ENCODE measurements at regions not wholly inside any gene's neighbourhood (a gene's known extent, or its start where the extent isn't known, plus 50 kb on each side); places are given as distances from the start of the nearest gene placed in this dataset.

DNA sequence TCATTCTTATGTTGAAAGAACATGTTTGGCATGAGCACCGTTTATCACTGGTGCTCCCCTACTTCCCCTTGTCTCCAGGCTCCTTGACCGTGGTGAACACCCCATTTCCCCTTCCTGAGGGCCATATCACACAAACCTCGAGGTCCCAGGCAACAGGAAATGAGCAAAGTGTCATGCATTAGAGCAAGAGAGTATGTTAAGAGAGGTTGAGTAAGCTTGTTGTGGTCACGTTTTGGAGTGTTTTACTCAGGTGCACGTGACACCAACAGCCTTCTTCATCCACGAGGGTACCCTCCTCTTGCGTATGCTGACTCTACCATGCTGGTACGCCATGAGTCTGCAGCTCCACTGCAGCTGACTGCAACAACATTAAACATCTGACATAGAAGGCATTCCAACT is 482.2 kb upstream of the NBEA start:
- no peak for DNase-seq (ENCODE audit: low read depth)

DNA sequence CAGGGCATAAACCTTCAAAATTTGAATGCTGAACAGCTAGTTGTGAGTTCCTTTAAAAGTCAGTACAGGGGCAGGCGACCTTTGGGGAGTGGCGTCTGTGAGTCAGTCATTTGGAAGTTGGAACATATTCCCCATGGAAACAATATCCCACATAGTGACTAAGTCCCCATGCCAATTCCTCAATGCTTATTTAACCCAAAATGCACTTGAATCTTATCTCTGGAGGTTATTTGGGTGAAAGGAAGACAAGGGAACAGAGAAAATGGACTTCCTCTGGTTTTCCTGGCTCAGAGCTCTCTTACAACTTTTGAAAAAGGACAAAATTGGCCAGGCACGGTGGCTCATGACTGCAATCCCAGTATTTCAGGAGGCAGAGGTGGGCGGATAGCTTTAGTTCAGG is 479.2 kb upstream of the NBEA start:
- DNase-seq (ENCODE audit: low read depth), result peak; percentile 2
- no peak overlapping the region for H3K4me3 ChIP-seq (ENCODE audit: low read depth, low read length)

More for the DNA sequence above, 482.2 kb upstream of the NBEA start:
- no peak overlapping the region for H3K4me3 ChIP-seq (ENCODE audit: low read depth, low read length)

DNA sequence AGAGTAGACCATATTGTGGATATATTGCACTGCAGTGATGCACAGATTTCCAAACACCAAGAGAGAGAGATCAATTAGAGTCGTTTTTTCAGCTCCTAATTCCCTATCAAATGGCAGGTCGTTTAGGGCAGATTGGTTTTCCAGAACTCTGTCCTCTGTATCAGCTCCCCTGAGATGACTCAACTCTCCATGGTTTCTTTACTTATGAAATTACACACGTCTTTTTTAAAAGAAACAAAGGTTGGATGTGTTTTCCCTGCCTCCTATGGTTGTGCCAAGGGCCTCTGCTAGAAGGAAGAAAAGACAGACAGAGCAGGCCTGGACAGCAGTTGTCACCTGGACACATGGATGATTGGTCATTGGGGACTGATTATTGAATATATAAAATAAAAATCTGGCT is 478.1 kb upstream of the NBEA start:
- no peak for DNase-seq (ENCODE audit: low read depth)

DNA sequence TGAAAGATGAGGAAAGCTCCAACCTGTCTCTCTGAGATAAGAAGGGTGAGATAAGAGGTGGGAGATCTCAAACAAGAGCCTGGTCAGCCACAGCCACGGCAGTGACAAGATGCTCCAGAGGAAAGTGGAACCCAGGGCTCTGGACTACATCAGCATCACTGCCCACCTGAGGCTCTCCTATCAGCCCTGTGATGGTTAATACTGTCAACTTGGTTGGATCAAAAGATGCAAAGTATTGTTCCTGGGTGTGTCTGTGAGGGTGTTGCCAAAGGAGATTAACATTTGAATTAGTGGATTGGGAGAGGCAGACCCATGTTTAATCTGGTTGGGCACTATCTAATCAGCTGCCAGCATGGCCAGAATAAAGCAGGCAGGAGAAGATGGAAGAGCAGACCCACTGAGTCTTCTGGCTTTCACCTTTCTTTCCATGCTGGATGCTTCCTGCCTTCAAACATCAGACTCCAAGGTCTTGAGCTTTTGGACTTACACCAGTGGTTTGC is 476.6 kb upstream of the NBEA start:
- DNase-seq (ENCODE audit: low read depth), result no peak
- H3K4me3 ChIP-seq (ENCODE audit: low read depth, low read length), result no peak overlapping the region

More for the DNA sequence above, 478.1 kb upstream of the NBEA start:
- no peak overlapping the region for H3K4me3 ChIP-seq (ENCODE audit: low read depth, low read length)

DNA sequence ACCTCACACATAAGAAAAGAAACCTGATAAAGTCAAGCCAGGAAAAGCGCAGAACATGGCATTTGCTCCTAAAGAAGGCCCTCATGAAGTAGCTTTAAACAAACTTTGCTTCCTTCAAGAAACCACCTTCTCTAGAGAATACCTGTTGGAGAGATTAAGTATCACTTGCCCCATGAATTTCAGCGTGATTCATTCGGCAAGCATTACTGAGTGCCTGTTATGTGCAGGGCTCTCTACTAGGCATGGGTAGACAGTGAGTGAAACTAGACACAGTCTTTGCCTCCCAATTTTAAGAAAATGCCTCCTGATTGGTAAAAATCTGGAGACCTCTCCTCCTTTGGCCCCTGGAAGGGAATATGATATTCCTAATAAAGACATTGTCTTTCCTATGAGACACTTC is 475.8 kb upstream of the NBEA start:
- no peak for DNase-seq (ENCODE audit: low read depth)
- no peak overlapping the region for H3K4me3 ChIP-seq (ENCODE audit: low read depth, low read length)

DNA sequence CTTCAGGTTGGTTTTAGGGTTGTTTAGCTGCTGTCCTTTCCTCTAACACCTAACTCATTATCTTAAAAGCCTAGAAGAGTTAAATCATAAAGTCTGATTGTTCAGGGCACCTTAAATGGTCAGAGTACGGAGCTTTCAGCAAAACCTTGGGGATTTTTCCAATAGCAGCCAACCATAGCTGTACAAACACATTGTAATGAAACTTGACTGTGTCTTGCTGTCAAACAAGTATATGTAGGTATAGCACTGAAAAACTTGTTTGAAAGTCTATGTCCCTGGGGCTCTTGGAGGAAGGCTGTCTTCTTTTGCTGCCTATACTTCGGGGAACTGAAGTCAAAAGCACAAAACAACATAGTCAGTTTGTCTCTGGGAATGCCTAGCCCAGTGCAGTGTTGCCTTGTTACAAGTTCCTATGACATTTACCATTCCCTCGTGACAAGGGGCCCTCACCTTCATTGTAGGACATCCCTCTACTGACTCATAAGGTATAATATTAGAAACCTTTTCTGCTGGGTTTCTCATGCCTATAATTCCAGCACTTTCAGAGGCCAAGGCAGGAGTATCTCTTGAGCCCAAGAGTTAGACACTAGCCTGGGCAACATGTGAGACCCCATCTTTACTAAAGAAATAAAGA is 474.5 kb upstream of the NBEA start:
- no peak overlapping the region for H3K4me3 ChIP-seq (ENCODE audit: low read depth, low read length)
- no peak for DNase-seq (ENCODE audit: low read depth)

DNA sequence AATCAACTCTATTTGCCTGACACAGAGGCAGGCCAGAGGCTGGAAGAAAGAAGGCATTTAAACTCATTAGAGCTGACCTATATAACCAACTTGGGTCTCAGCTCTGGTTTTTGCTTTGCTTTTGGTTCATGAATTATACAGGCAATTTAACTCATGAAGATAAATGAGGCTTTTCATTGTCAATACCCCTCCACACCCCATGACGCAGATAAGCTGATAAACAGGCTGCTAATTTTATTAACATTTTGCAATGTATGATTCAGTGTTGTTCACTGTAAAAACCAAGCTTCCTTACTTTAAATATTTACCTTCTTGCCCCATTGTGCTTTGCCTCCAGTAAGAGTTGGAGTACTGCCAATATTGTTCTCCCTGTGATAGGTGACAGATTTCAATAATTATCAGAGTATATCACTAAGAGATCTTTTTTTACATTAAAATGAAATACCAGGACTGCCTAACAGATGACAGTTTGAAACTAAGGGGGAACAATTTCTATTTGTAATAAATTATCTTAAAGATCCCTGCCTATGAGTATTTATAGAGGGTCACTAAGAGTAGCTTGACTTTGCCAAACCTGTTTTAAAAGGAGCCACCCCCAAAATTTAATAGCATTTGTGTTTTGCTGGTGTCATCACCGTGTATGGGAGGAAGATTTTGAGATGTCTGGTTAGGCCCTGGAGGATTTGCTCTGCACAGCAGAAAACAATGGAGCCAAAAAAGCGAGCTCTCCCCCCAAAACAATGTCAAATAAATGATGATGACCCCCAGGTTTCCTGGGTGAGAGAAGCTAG is 472.7 kb upstream of the NBEA start:
- DNase-seq (ENCODE audit: low read depth), result no peak
- no peak overlapping the region for H3K4me3 ChIP-seq (ENCODE audit: low read depth, low read length)

DNA sequence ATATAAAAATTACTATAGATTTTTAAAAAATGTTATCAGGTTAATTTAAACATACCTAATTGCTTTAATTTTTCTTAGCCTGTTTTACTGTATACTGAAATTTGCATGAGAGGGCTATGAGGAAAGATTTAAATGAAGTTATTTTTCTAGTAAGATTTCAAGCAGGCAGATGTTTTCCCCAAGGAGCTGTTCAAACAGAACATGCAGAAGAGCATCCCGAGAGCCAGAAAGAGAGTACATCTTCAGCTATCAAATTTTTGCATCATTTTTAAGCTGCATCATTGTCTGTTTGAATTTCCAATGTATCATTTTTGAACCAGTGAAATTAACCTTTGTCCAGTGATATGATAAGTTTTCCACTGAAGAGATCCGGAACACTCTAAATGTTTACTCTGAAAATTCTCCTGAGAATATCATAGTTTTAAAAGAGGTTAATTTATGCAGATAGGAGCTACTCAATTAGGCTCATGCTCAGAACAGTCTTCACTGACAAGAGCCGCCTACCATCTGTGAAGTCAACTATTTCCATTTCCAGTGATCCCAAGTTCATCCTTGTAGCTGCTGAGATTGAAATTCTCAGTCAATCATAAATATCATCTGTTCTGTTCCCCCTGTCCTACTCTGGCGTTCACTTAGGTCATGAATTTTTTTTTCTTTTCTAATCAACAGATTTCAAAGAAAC is 467.7 kb upstream of the NBEA start:
- no peak for DNase-seq (ENCODE audit: low read depth)
- no peak overlapping the region for H3K4me3 ChIP-seq (ENCODE audit: low read depth, low read length)

DNA sequence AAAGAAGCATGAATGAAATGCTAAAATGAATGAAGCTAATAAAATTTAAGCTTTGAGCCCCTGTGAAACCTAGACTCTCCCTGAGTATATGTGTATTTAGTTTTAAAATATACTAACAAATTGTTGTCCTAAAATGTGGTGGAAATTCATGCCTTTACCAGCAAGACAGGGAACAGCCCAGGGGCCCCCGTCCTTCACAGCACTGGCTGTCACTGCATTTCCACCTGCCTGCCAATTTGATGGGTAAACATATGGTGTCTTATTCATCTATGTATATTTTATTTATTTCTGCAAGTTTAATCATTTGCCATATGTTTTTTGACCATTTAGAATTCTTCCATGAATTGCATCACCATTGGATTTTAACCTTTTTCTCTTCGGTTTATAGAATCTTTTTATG is 463.7 kb upstream of the NBEA start:
- no peak overlapping the region for H3K4me3 ChIP-seq (ENCODE audit: low read depth, low read length)
- no peak for DNase-seq (ENCODE audit: low read depth)

DNA sequence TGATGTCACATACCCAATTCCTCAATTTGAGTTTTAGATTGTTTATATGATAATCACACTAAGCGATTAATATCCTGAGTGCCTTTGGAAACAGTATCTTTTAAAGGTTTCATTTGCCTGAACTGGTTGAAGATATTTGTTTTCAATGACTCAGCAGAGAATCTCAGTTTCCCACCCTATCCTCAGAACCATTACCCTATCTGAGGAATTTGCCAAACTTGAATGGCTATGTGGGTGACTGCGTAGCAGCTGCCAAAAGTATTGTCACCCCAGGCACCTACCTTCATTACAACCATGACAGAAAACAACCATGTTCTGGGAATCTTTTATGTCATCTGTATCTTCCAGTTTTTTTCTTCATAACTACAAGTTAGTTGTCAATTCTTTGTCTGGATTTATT is 440.1 kb upstream of the NBEA start:
- DNase-seq (ENCODE audit: low read depth), result no peak

DNA sequence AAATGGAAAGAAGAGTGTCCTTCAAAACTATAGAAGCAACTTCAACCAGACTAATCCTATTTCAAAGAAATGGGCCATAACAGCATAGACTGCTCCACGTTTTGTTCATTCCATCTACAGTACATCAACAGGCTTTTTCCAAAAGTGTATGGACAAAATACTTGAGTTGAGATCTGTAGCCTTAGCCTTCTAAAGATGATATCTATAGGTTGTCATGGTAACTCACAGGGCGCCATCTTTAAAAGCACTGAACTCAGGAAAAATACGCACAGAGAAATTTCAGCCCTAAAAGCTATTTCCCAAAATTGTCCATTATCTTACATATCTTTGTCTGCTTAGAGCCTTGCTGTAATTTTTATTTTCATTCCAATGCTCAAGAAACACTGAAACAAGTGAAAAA is 439.4 kb upstream of the NBEA start:
- DNase-seq (ENCODE audit: low read depth), result no peak
- no peak overlapping the region for H3K4me3 ChIP-seq (ENCODE audit: low read depth, low read length)

More for the DNA sequence above, 440.1 kb upstream of the NBEA start:
- H3K4me3 ChIP-seq (ENCODE audit: low read depth, low read length), result no peak overlapping the region

DNA sequence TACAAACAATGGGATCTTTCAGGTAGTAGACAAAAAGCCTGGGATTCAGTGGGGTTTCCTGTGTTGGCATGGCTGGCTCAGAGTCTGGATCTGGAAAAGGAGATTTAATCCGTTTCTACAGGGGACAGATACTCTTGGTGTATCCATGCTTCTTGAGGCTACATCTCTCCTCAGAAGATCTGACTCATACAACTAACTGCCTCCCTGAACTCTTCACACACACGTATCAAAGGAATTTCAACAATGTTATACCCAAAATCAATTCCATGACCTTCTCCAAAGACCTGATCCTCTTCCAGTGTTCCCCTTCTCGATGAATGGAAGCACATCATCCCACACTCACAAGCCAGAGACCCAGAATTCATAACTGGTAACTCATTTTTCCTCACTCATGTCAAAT is 435.3 kb upstream of the NBEA start:
- DNase-seq (ENCODE audit: low read depth), result no peak
- H3K4me3 ChIP-seq (ENCODE audit: low read depth, low read length), result no peak overlapping the region

DNA sequence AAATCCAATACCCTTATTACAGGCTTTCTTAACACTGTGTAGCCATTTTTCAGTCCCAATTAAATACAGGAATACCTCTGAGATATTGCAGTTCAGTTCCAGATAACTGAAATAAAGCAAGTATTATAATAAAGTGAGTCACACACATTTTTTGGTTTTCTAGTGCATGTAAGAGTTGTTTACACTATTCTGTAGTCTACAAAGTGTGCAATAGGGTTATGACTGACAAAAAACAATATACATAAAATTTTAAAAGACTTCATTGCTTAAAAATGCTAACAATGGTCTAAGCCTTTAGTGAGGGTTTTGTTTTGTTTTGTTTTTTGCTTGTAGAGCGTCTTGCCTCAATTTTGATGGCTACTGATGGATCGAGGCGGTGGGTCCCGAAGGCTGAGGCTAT is 434.4 kb upstream of the NBEA start:
- no peak overlapping the region for H3K4me3 ChIP-seq (ENCODE audit: low read depth, low read length)
- no peak for DNase-seq (ENCODE audit: low read depth)

DNA sequence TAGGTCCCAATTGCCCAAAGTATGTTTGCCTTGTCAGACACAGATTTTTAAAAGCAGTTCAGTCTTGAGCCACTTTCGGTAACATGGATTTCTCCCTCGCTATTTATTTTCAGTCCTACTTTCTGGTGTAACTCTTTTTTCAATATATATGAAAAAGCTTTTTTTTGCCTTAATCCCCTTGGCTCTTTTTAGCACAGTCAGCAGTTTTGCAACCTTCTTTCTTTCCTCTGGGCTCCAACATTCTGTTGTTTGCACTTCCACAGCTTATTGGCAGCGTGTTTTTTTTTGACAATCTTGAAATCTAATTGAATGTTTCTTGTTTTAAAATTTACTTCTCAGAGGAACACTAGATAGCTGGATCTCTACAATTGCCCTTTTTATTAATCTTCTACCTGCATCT is 429.3 kb upstream of the NBEA start:
- H3K4me3 ChIP-seq (ENCODE audit: low read depth, low read length), result no peak overlapping the region
- DNase-seq (ENCODE audit: low read depth), result no peak

DNA sequence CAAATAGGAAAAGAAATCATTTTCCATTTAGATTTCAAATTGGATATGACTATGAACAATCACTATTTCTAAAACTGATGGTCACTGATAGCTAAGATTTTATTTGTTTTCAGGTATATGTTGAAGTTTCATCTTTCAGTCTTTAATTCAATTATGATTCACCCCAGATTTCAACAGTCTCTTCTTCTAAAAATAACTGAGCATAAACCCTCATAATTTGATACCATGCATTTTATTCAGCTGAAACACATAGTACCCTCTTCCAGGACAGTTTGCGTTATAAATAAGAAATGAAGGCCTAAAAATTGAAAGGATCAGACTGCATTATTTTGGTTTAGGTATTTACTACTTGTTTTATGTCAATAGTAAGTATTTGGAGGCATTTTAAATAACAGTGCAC is 428.5 kb upstream of the NBEA start:
- DNase-seq (ENCODE audit: low read depth), result no peak
- no peak overlapping the region for H3K4me3 ChIP-seq (ENCODE audit: low read depth, low read length)

DNA sequence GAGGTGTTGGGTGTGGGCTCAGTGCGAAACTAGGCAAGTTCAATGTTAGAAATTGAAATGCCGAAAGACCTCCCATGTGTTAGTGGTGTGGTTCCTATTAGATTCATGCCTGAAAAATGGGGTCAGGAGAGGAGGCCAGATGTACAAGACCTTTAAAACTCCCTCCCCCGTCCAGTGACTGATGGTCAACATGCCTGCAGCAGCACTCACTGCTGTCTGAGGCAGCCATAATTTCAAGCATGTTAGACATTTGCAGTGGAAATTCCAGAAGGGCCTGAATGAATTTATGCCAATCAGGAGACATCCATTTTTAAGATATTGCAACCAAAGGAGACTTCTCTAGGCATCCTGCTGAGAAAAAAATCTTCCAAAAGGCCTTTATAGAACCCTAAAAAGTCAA is 426.9 kb upstream of the NBEA start:
- DNase-seq (ENCODE audit: low read depth), result no peak
- H3K4me3 ChIP-seq (ENCODE audit: low read depth, low read length), result no peak overlapping the region

DNA sequence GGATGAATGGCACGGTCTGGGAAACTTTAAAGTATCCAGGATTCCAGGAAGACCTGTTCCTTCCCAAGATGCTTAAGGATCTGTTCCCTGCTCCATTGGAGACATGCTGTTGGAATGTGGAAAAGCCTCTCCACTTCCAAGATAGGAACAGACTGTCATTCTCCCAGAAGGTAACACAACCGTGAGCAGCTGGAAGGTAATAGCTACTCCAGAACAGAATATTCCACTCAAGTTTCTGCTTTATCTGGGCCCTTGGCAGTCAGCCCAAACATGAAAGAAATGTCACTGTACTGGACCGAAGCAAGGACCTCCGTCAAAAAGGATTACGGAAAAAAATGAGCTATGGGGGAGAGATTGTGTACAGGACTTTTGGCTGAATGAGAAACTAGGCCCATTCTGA is 420.9 kb upstream of the NBEA start:
- no peak for DNase-seq (ENCODE audit: low read depth)
- no peak overlapping the region for H3K4me3 ChIP-seq (ENCODE audit: low read depth, low read length)

DNA sequence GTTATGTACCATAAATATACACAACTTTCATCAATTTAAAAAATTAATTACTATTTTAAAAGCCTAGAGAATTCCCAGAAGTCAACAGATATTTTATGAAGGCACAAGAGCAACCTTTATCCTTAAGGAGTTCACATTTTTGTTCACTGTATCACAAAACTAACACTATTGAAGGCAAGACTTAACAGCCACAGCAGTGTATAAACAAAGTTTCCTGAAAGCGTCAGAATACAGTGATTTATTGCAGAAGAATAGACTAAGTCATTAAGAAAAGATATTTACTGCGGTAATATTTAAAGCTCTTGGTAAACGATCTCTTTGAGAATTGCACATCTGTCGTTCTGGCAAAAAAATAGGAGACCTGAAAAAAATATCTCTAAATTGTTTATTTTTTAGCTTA is 419.3 kb upstream of the NBEA start:
- no peak overlapping the region for H3K4me3 ChIP-seq (ENCODE audit: low read depth, low read length)
- DNase-seq (ENCODE audit: low read depth), result no peak

DNA sequence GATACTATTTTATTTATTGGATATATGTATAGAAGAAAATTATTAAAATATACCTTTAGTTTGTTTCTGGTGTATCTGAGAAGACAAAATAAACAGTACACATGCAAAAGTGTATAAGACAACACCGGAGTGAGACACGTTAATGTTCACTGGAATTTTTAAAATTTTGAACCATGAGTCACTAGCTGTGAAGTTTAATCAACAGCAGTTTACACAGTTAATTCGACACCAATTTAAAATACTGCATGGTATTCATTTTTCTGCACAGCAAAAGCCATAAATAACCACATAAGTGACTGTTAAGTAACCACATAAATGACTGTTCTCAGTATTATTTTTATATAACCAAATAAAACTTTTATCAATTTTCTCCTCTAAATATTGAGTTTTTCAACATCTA is 418.7 kb upstream of the NBEA start:
- no peak for DNase-seq (ENCODE audit: low read depth)
- no peak overlapping the region for H3K4me3 ChIP-seq (ENCODE audit: low read depth, low read length)

DNA sequence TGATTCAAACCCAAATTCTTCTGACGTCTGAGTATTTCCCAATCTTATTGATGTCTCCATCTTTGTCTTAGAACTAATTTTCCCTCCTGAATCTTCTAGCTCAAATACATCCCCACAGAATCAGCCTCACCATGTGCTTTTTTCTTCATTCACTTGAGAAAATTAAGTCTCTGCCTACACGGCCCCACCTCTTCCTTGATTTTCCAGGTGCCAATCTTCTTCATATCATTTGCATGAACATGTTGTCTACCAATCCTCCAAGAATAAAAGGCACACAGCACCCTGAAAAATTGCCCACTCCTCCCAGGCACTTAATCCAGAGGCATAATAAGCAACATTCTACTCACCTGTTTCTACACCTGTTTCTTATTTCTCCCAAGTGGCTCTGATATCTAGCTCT is 408.1 kb upstream of the NBEA start:
- no peak for DNase-seq (ENCODE audit: low read depth)
- no peak overlapping the region for H3K4me3 ChIP-seq (ENCODE audit: low read depth, low read length)

DNA sequence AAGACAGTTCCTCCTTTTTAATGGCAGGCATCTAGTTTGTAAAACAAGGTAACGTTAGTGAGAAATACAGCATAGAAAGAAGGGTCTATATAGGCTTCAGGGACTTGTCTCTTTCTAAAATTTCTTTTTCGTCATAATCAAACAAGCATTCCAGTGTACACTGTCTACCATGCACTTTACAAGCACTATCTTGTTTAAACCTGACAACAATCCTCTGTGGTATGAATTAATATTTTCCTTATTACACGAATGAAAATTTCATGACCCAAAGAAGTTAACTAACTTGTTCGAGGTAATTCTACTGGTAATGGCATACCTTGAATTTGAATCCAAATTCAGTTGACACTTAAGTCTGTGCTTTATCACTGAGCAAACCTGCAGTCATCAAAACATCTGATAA is 399.7 kb upstream of the NBEA start:
- DNase-seq (ENCODE audit: low read depth), result no peak
- no peak overlapping the region for H3K4me3 ChIP-seq (ENCODE audit: low read depth, low read length)
